ENCODE measurements at regions not wholly inside any gene's neighbourhood (a gene's known extent, or its start where the extent isn't known, plus 50 kb on each side); places are given as distances from the start of the nearest gene placed in this dataset.
"Not testable (repeated sequence)": the region's sequence is repeated elsewhere in the genome, so short reads cannot be mapped to it uniquely, and the experiment has no call there.

- H3K27me3 ChIP-seq; DNase-seq; H3K36me3 ChIP-seq; H3K9me3 ChIP-seq; ATAC-seq; H3K27ac ChIP-seq; H3K4me3 ChIP-seq; H3K4me1 ChIP-seq; intact Hi-C loops (cut with DNase I): not testable (repeated sequence)
- 92% methylated on average over 2 of the region's 2 CpGs for WGBS (ENCODE audit: insufficient coverage, low coverage, low lambda C conversion rate, missing lambda C conversion rate)
Observed at GRCh38 chr3:48101301-48101650, 85.1 kb upstream of the MAP4 start.

DNA sequence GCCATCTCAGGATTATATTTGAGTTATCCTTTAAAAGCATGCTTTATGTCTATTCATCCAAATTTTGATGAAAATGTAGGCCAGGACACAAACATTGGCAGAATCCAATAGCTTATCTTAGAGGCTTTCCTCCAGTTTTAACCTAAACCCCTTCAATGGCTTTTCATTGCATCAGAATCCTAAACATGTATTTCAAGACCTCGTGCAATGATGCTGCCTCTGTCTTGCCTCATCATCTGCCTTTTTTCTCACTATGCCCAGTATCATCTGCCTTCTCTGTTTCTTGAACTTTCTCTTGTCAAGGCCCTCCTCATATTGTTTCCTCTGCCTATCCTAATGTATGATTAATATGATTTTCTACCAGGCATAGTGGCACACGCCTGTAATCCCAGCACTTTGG is 76.1 kb upstream of the MAP4 start:
- 45% methylated on average over 2 of the region's 2 CpGs for WGBS (ENCODE audit: insufficient coverage, low coverage, low lambda C conversion rate, missing lambda C conversion rate)
- Histone ChIP-seq H3K27me3 (no peaks in the 10 kb centered on the region), H3K4me1 (peaks cover 0 to 8% (median 0%) of the 10 kb centered on the region in 4 donors), H3K9me3 (no peaks in the 10 kb centered on the region), H3K36me3 (no peaks in the 10 kb centered on the region), H3K27ac (no peak overlapping the region), H3K4me3 (no peak overlapping the region)
- no peak for DNase-seq
- TF ChIP-seq POLR2A (IDR thresholded peaks at IDR 0.05) = no peak
- TF ChIP-seq, protein P1, sequence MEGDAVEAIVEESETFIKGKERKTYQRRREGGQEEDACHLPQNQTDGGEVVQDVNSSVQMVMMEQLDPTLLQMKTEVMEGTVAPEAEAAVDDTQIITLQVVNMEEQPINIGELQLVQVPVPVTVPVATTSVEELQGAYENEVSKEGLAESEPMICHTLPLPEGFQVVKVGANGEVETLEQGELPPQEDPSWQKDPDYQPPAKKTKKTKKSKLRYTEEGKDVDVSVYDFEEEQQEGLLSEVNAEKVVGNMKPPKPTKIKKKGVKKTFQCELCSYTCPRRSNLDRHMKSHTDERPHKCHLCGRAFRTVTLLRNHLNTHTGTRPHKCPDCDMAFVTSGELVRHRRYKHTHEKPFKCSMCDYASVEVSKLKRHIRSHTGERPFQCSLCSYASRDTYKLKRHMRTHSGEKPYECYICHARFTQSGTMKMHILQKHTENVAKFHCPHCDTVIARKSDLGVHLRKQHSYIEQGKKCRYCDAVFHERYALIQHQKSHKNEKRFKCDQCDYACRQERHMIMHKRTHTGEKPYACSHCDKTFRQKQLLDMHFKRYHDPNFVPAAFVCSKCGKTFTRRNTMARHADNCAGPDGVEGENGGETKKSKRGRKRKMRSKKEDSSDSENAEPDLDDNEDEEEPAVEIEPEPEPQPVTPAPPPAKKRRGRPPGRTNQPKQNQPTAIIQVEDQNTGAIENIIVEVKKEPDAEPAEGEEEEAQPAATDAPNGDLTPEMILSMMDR (IDR thresholded peaks at IDR 0.05) = no peak
- intact Hi-C loops (cut with DNase I) = no loop called here
- no peak for ATAC-seq

GRCh38 chr3:48090166-48090939 is 74.1 kb upstream of the MAP4 start:
- Histone ChIP-seq H3K9me3 (no peaks in the 10 kb centered on the region), H3K4me3 (no peak overlapping the region), H3K27me3 (no peaks in the 10 kb centered on the region), H3K27ac (no peak overlapping the region), H3K4me1 (peaks cover 0 to 28% (median 10%) of the 10 kb centered on the region in 4 donors), H3K36me3 (no peaks in the 10 kb centered on the region)
- ATAC-seq = no peak
- DNase-seq = no peak
- intact Hi-C loops (cut with DNase I) = no loop called here
- TF ChIP-seq, protein P1 (IDR thresholded peaks at IDR 0.05) = no peak
- TF ChIP-seq POLR2A (IDR thresholded peaks at IDR 0.05) = no peak
- 96% methylated on average over 19 of the region's 19 CpGs for WGBS (ENCODE audit: insufficient coverage, low coverage, low lambda C conversion rate, missing lambda C conversion rate)

- WGBS (ENCODE audit: insufficient coverage, low coverage, low lambda C conversion rate, missing lambda C conversion rate) = 0% methylated on average over 14 of the region's 79 CpGs
- intact Hi-C loops (cut with DNase I) = no loop called here
- peak overlapping the region; percentile 72 to 93 (median 90) for H3K4me3 ChIP-seq
- DNase-seq (peak; percentile 97 to 98 (median 98)), ATAC-seq (peak; percentile 85 to 98 (median 91))
- H3K36me3 ChIP-seq = no peaks in the 10 kb centered on the region
- H3K27ac ChIP-seq = peak overlapping the region; percentile 74 to 92 (median 84)
- no peaks in the 10 kb centered on the region for H3K9me3 ChIP-seq
- TF ChIP-seq POLR2A (IDR thresholded peaks at IDR 0.05) = peak; percentile 87
- TF ChIP-seq, protein P1 (IDR thresholded peaks at IDR 0.05) = no peak
- H3K4me1 ChIP-seq = peaks cover 0 to 31% (median 13%) of the 10 kb centered on the region in 4 donors
- no peaks in the 10 kb centered on the region for H3K27me3 ChIP-seq
Observed at GRCh38 chr3:48088749-48089466, 72.7 kb upstream of the MAP4 start.

All from right lobe of liver (tissue), 6 donors.